ENCODE measurements at regions not wholly inside any gene's neighbourhood (a gene's known extent, or its start where the extent isn't known, plus 50 kb on each side); places are given as distances from the start of the nearest gene placed in this dataset.

- Histone ChIP-seq H3K4me1 (peaks cover under 1% of the 10 kb centered on the region), H3K27me3 (no peaks in the 10 kb centered on the region), H3K36me3 (replicated peaks in 1 of 2; ENCODE audit: insufficient read depth in 1 of 2, low read depth in 2 of 2) (no peaks in the 10 kb centered on the region), H3K4me3 (no peak overlapping the region), H3K9me3 (no peaks in the 10 kb centered on the region), H3K27ac (no peak overlapping the region)
- WGBS, 2 donors, result 53 to 71% methylated on average over 12 of the region's 12 CpGs
- DNase-seq (no peak), ATAC-seq (no peak)
- intact Hi-C loops (cut with DNase I), result no loop called here
- TF ChIP-seq CTCF (IDR thresholded peaks at IDR 0.05) (no peak), POLR2A (IDR thresholded peaks at IDR 0.05) (no peak)
These were observed 279.9 kb downstream of the NEBL start for GRCh38 chr10:20616918-20617810.

GRCh38 chr10:20616056-20616671 is 280.9 kb downstream of the NEBL start:
- Histone ChIP-seq H3K4me3 (no peak overlapping the region), H3K27me3 (no peaks in the 10 kb centered on the region), H3K36me3 (replicated peaks in 1 of 2; ENCODE audit: insufficient read depth in 1 of 2, low read depth in 2 of 2) (no peaks in the 10 kb centered on the region), H3K9me3 (no peaks in the 10 kb centered on the region), H3K27ac (no peak overlapping the region), H3K4me1 (no peaks in the 10 kb centered on the region)
- no peak for DNase-seq
- ATAC-seq, result no peak
- WGBS, 2 donors, result 70 to 80% methylated on average over 3 of the region's 3 CpGs
- no peak for TF ChIP-seq POLR2A (IDR thresholded peaks at IDR 0.05)
- no peak for TF ChIP-seq CTCF (IDR thresholded peaks at IDR 0.05)
- intact Hi-C loops (cut with DNase I), result no loop called here

DNA sequence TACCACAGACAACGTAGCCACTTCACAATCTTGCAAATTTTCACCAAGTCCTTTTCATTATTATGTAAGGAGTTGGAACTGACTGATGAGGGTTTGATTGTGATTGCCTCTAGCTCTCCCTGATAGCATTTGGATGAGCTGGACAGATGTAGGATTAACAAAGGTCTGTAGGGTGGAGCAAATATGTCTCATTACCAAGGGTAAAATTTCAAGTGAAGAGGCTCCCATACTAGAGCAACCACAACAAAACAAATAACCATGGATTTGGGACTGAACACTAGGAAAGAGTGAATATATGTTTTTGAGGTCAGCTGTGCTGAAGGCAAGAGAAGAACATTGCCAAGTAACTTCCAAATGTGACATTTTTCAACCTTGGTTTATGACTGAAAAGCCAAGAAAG is 281.7 kb downstream of the NEBL start:
- ATAC-seq (no peak), DNase-seq (no peak)
- 45 to 55% methylated on average over 1 of the region's 1 CpG for WGBS, 2 donors
- Histone ChIP-seq H3K27ac (no peak overlapping the region), H3K4me3 (no peak overlapping the region), H3K4me1 (no peaks in the 10 kb centered on the region), H3K36me3 (replicated peaks in 1 of 2; ENCODE audit: insufficient read depth in 1 of 2, low read depth in 2 of 2) (no peaks in the 10 kb centered on the region), H3K9me3 (no peaks in the 10 kb centered on the region), H3K27me3 (no peaks in the 10 kb centered on the region)
- intact Hi-C loops (cut with DNase I), result no loop called here
- TF ChIP-seq CTCF (IDR thresholded peaks at IDR 0.05) (no peak), POLR2A (IDR thresholded peaks at IDR 0.05) (no peak)

- Histone ChIP-seq H3K9me3 (no peaks in the 10 kb centered on the region), H3K4me1 (no peaks in the 10 kb centered on the region), H3K27ac (no peak overlapping the region), H3K36me3 (replicated peaks in 1 of 2; ENCODE audit: insufficient read depth in 1 of 2, low read depth in 2 of 2) (no peaks in the 10 kb centered on the region), H3K4me3 (no peak overlapping the region), H3K27me3 (no peaks in the 10 kb centered on the region)
- intact Hi-C loops (cut with DNase I), result no loop called here
- WGBS, 2 donors, result 49 to 82% methylated on average over 3 of the region's 3 CpGs
- DNase-seq, result no peak
- no peak for ATAC-seq
- TF ChIP-seq POLR2A (IDR thresholded peaks at IDR 0.05) (no peak), CTCF (IDR thresholded peaks at IDR 0.05) (no peak)
These were observed 282.2 kb downstream of the NEBL start for GRCh38 chr10:20614911-20615310.

Data from body of pancreas (tissue), 4 donors.